ENCODE measurements at regions not wholly inside any gene's neighbourhood (a gene's known extent, or its start where the extent isn't known, plus 50 kb on each side); places are given as distances from the start of the nearest gene placed in this dataset.

- ATAC-seq (no peak), DNase-seq (no peak)
- Mint-ChIP-seq H3K27me3 (ENCODE audit: low read depth) (no peaks in the 10 kb centered on the region), H3K4me1 (ENCODE audit: low read depth) (no peaks in the 10 kb centered on the region), H3K36me3 (ENCODE audit: insufficient read depth) (no peaks in the 10 kb centered on the region), H3K4me3 (no peak overlapping the region), H3K9me3 (peaks cover 7% of the 10 kb centered on the region)
Observed at GRCh38 chr10:36042135-36042534, 400.0 kb upstream of the FZD8 start.

GRCh38 chr10:36038316-36038955 is 396.3 kb upstream of the FZD8 start:
- H3K9me3 Mint-ChIP-seq = peaks cover 4% of the 10 kb centered on the region
- ATAC-seq (no peak), DNase-seq (no peak)
- H3K4me1 Mint-ChIP-seq (ENCODE audit: low read depth) = no peaks in the 10 kb centered on the region
- H3K36me3 Mint-ChIP-seq (ENCODE audit: insufficient read depth) = no peaks in the 10 kb centered on the region
- no peaks in the 10 kb centered on the region for H3K27me3 Mint-ChIP-seq (ENCODE audit: low read depth)
- H3K4me3 Mint-ChIP-seq = no peak overlapping the region

GRCh38 chr10:36036137-36036536 is 394.0 kb upstream of the FZD8 start:
- DNase-seq (no peak), ATAC-seq (no peak)
- H3K4me1 Mint-ChIP-seq (ENCODE audit: low read depth) = no peaks in the 10 kb centered on the region
- no peaks in the 10 kb centered on the region for H3K27me3 Mint-ChIP-seq (ENCODE audit: low read depth)
- no peak overlapping the region for H3K4me3 Mint-ChIP-seq
- H3K9me3 Mint-ChIP-seq = no peaks in the 10 kb centered on the region
- no peaks in the 10 kb centered on the region for H3K36me3 Mint-ChIP-seq (ENCODE audit: insufficient read depth)

GRCh38 chr10:36033808-36034207 is 391.7 kb upstream of the FZD8 start:
- Mint-ChIP-seq H3K4me1 (ENCODE audit: low read depth) (no peaks in the 10 kb centered on the region), H3K4me3 (no peak overlapping the region)
- ATAC-seq = no peak

GRCh38 chr10:36030516-36030915 is 388.4 kb upstream of the FZD8 start:
- DNase-seq = no peak
- peaks cover 5% of the 10 kb centered on the region for H3K9me3 Mint-ChIP-seq

More at GRCh38 chr10:36033808-36034207, 391.7 kb upstream of the FZD8 start:
- H3K36me3 Mint-ChIP-seq (ENCODE audit: insufficient read depth) = no peaks in the 10 kb centered on the region
- no peak for DNase-seq
- no peaks in the 10 kb centered on the region for H3K27me3 Mint-ChIP-seq (ENCODE audit: low read depth)
- no peaks in the 10 kb centered on the region for H3K9me3 Mint-ChIP-seq

GRCh38 chr10:36026656-36027390 is 384.7 kb upstream of the FZD8 start:
- peaks cover 9% of the 10 kb centered on the region for H3K9me3 Mint-ChIP-seq
- no peaks in the 10 kb centered on the region for H3K4me1 Mint-ChIP-seq (ENCODE audit: low read depth)
- no peak for DNase-seq
- H3K36me3 Mint-ChIP-seq (ENCODE audit: insufficient read depth) = no peaks in the 10 kb centered on the region
- no peaks in the 10 kb centered on the region for H3K27me3 Mint-ChIP-seq (ENCODE audit: low read depth)
- H3K4me3 Mint-ChIP-seq = no peak overlapping the region
- no peak for ATAC-seq

More at GRCh38 chr10:36030516-36030915, 388.4 kb upstream of the FZD8 start:
- no peaks in the 10 kb centered on the region for H3K4me1 Mint-ChIP-seq (ENCODE audit: low read depth)
- no peak for ATAC-seq
- no peaks in the 10 kb centered on the region for H3K27me3 Mint-ChIP-seq (ENCODE audit: low read depth)
- no peaks in the 10 kb centered on the region for H3K36me3 Mint-ChIP-seq (ENCODE audit: insufficient read depth)
- no peak overlapping the region for H3K4me3 Mint-ChIP-seq

GRCh38 chr10:36026081-36026480 is 384.0 kb upstream of the FZD8 start:
- Mint-ChIP-seq H3K9me3 (peaks cover 9% of the 10 kb centered on the region), H3K4me3 (no peak overlapping the region), H3K27me3 (ENCODE audit: low read depth) (no peaks in the 10 kb centered on the region), H3K4me1 (ENCODE audit: low read depth) (no peaks in the 10 kb centered on the region), H3K36me3 (ENCODE audit: insufficient read depth) (no peaks in the 10 kb centered on the region)
- DNase-seq (no peak), ATAC-seq (no peak)

- Mint-ChIP-seq H3K36me3 (ENCODE audit: insufficient read depth) (no peaks in the 10 kb centered on the region), H3K9me3 (peaks cover 9% of the 10 kb centered on the region), H3K4me1 (ENCODE audit: low read depth) (no peaks in the 10 kb centered on the region), H3K27me3 (ENCODE audit: low read depth) (no peaks in the 10 kb centered on the region), H3K4me3 (no peak overlapping the region)
- ATAC-seq (no peak), DNase-seq (no peak)
Observed at GRCh38 chr10:36023939-36024338, 381.8 kb upstream of the FZD8 start.

GRCh38 chr10:36021096-36021495 is 379.0 kb upstream of the FZD8 start:
- Mint-ChIP-seq H3K27me3 (ENCODE audit: low read depth) (no peaks in the 10 kb centered on the region), H3K36me3 (ENCODE audit: insufficient read depth) (no peaks in the 10 kb centered on the region), H3K4me1 (ENCODE audit: low read depth) (no peaks in the 10 kb centered on the region), H3K4me3 (no peak overlapping the region), H3K9me3 (peaks cover 7% of the 10 kb centered on the region)
- no peak for DNase-seq
- ATAC-seq = no peak

GRCh38 chr10:36019749-36020148 is 377.7 kb upstream of the FZD8 start:
- peaks cover 5% of the 10 kb centered on the region for H3K9me3 Mint-ChIP-seq
- ATAC-seq (no peak), DNase-seq (no peak)
- no peak overlapping the region for H3K4me3 Mint-ChIP-seq
- no peaks in the 10 kb centered on the region for H3K27me3 Mint-ChIP-seq (ENCODE audit: low read depth)
- no peaks in the 10 kb centered on the region for H3K4me1 Mint-ChIP-seq (ENCODE audit: low read depth)
- no peaks in the 10 kb centered on the region for H3K36me3 Mint-ChIP-seq (ENCODE audit: insufficient read depth)

GRCh38 chr10:36018996-36019395 is 376.9 kb upstream of the FZD8 start:
- no peaks in the 10 kb centered on the region for H3K4me1 Mint-ChIP-seq (ENCODE audit: low read depth)
- DNase-seq (no peak), ATAC-seq (no peak)
- H3K9me3 Mint-ChIP-seq = peaks cover 5% of the 10 kb centered on the region
- H3K27me3 Mint-ChIP-seq (ENCODE audit: low read depth) = no peaks in the 10 kb centered on the region
- H3K36me3 Mint-ChIP-seq (ENCODE audit: insufficient read depth) = no peaks in the 10 kb centered on the region
- no peak overlapping the region for H3K4me3 Mint-ChIP-seq

- H3K4me3 Mint-ChIP-seq = no peak overlapping the region
- no peaks in the 10 kb centered on the region for H3K27me3 Mint-ChIP-seq (ENCODE audit: low read depth)
- no peaks in the 10 kb centered on the region for H3K36me3 Mint-ChIP-seq (ENCODE audit: insufficient read depth)
- ATAC-seq (no peak), DNase-seq (no peak)
- H3K9me3 Mint-ChIP-seq = no peaks in the 10 kb centered on the region
- H3K4me1 Mint-ChIP-seq (ENCODE audit: low read depth) = no peaks in the 10 kb centered on the region
Observed at GRCh38 chr10:36017137-36017536, 375.0 kb upstream of the FZD8 start.

- DNase-seq (no peak), ATAC-seq (no peak)
- no peaks in the 10 kb centered on the region for H3K27me3 Mint-ChIP-seq (ENCODE audit: low read depth)
- no peak overlapping the region for H3K4me3 Mint-ChIP-seq
- no peaks in the 10 kb centered on the region for H3K36me3 Mint-ChIP-seq (ENCODE audit: insufficient read depth)
- H3K9me3 Mint-ChIP-seq = peaks cover 8% of the 10 kb centered on the region
- no peaks in the 10 kb centered on the region for H3K4me1 Mint-ChIP-seq (ENCODE audit: low read depth)
Observed at GRCh38 chr10:36007369-36007768, 365.3 kb upstream of the FZD8 start.

GRCh38 chr10:36003688-36004087 is 361.6 kb upstream of the FZD8 start:
- Mint-ChIP-seq H3K9me3 (peaks cover 8% of the 10 kb centered on the region), H3K27me3 (ENCODE audit: low read depth) (no peaks in the 10 kb centered on the region), H3K4me3 (no peak overlapping the region), H3K36me3 (ENCODE audit: insufficient read depth) (no peaks in the 10 kb centered on the region), H3K4me1 (ENCODE audit: low read depth) (no peaks in the 10 kb centered on the region)
- ATAC-seq (no peak), DNase-seq (no peak)

GRCh38 chr10:36003031-36003600 is 361.0 kb upstream of the FZD8 start:
- H3K36me3 Mint-ChIP-seq (ENCODE audit: insufficient read depth) = no peaks in the 10 kb centered on the region
- H3K9me3 Mint-ChIP-seq = peaks cover 8% of the 10 kb centered on the region
- DNase-seq (no peak), ATAC-seq (no peak)
- no peaks in the 10 kb centered on the region for H3K27me3 Mint-ChIP-seq (ENCODE audit: low read depth)
- no peaks in the 10 kb centered on the region for H3K4me1 Mint-ChIP-seq (ENCODE audit: low read depth)
- H3K4me3 Mint-ChIP-seq = no peak overlapping the region
